ENCODE measurements at regions not wholly inside any gene's neighbourhood (a gene's known extent, or its start where the extent isn't known, plus 50 kb on each side); places are given as distances from the start of the nearest gene placed in this dataset.
A peak's percentile ranks its signal among the peaks of the same experiment; 100 is the strongest.

GRCh38 chr14:40487824-40488223 is 1055.6 kb upstream of the FBXO33 start:
- DNase-seq (ENCODE audit: low spot score) = no peak

- no peak for DNase-seq (ENCODE audit: low spot score)
These were observed 1053.5 kb upstream of the FBXO33 start for GRCh38 chr14:40485688-40486087.

GRCh38 chr14:40476005-40476404 is 1043.8 kb upstream of the FBXO33 start:
- no peak for DNase-seq (ENCODE audit: low spot score)

GRCh38 chr14:40467969-40468368 is 1035.7 kb upstream of the FBXO33 start:
- DNase-seq (ENCODE audit: low spot score) = no peak

- no peak for DNase-seq (ENCODE audit: low spot score)
These were observed 1032.3 kb upstream of the FBXO33 start for GRCh38 chr14:40464531-40464930.

GRCh38 chr14:40463886-40464285 is 1031.7 kb upstream of the FBXO33 start:
- no peak for DNase-seq (ENCODE audit: low spot score)

GRCh38 chr14:40452674-40453073 is 1020.4 kb upstream of the FBXO33 start:
- no peak for DNase-seq (ENCODE audit: low spot score)

- no peak for DNase-seq (ENCODE audit: low spot score)
These were observed 1014.8 kb upstream of the FBXO33 start for GRCh38 chr14:40447017-40447416.

- DNase-seq (ENCODE audit: low spot score) = no peak
These were observed 1012.8 kb upstream of the FBXO33 start for GRCh38 chr14:40445020-40445419.

- DNase-seq (ENCODE audit: low spot score) = no peak
These were observed 1004.3 kb upstream of the FBXO33 start for GRCh38 chr14:40436551-40436950.

- peak; percentile 51 for DNase-seq (ENCODE audit: low spot score)
These were observed 985.7 kb upstream of the FBXO33 start for GRCh38 chr14:40417777-40418401.

GRCh38 chr14:40416565-40416964 is 984.3 kb upstream of the FBXO33 start:
- no peak for DNase-seq (ENCODE audit: low spot score)

GRCh38 chr14:40414386-40414785 is 982.2 kb upstream of the FBXO33 start:
- no peak for DNase-seq (ENCODE audit: low spot score)

GRCh38 chr14:40413136-40413535 is 980.9 kb upstream of the FBXO33 start:
- DNase-seq (ENCODE audit: low spot score) = no peak

GRCh38 chr14:40410708-40411107 is 978.5 kb upstream of the FBXO33 start:
- no peak for DNase-seq (ENCODE audit: low spot score)

- no peak for DNase-seq (ENCODE audit: low spot score)
These were observed 970.7 kb upstream of the FBXO33 start for GRCh38 chr14:40402957-40403356.

- no peak for DNase-seq (ENCODE audit: low spot score)
These were observed 966.7 kb upstream of the FBXO33 start for GRCh38 chr14:40398981-40399380.

- DNase-seq (ENCODE audit: low spot score) = no peak
These were observed 962.6 kb upstream of the FBXO33 start for GRCh38 chr14:40394634-40395340.

- DNase-seq (ENCODE audit: low spot score) = no peak
These were observed 960.9 kb upstream of the FBXO33 start for GRCh38 chr14:40393143-40393542.

GRCh38 chr14:40386433-40386832 is 954.2 kb upstream of the FBXO33 start:
- no peak for DNase-seq (ENCODE audit: low spot score)

- no peak for DNase-seq (ENCODE audit: low spot score)
These were observed 942.0 kb upstream of the FBXO33 start for GRCh38 chr14:40374221-40374620.

GRCh38 chr14:40371011-40371410 is 938.8 kb upstream of the FBXO33 start:
- DNase-seq (ENCODE audit: low spot score) = no peak

GRCh38 chr14:40368314-40368713 is 936.1 kb upstream of the FBXO33 start:
- no peak for DNase-seq (ENCODE audit: low spot score)

GRCh38 chr14:40367717-40368116 is 935.5 kb upstream of the FBXO33 start:
- no peak for DNase-seq (ENCODE audit: low spot score)
